ENCODE measurements at regions not wholly inside any gene's neighbourhood (a gene's known extent, or its start where the extent isn't known, plus 50 kb on each side); places are given as distances from the start of the nearest gene placed in this dataset.

DNA sequence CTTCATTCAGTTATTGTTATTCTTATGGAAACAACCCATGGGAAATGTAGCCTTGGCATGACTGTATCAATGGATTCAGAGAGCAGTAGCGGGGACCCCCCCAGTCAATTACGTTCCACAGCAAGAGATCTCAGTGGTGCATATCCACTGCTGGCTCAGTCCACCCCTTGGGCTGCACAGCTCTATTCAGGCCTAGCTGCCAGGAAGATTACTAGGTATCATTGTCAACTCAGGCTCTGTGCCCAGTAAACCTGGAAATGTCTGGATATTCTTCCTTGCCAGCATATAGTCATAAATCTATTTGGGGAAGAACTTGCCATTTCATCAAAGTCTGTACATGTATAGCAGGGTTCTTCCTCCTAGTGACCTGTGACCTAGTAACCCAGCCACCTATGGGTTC lies 128.1 kb upstream of the CCDC54 start:
- no peak overlapping the region for H3K27ac ChIP-seq (replicated peaks)
- no peaks in the 10 kb centered on the region for H3K27me3 ChIP-seq (ENCODE audit: low read depth)
- no peaks in the 10 kb centered on the region for H3K4me1 ChIP-seq
- peaks cover 48% of the 10 kb centered on the region for H3K36me3 ChIP-seq
- intact Hi-C loops (cut with micrococcal nuclease), result no loop called here
- TF ChIP-seq CTCF (IDR thresholded peaks at IDR 0.05; ENCODE audit: borderline replicate concordance), result no peak
- no peak for DNase-seq
- H3K9me3 ChIP-seq (replicated peaks), result no peaks in the 10 kb centered on the region
- H3K4me3 ChIP-seq, result no peak overlapping the region

DNA sequence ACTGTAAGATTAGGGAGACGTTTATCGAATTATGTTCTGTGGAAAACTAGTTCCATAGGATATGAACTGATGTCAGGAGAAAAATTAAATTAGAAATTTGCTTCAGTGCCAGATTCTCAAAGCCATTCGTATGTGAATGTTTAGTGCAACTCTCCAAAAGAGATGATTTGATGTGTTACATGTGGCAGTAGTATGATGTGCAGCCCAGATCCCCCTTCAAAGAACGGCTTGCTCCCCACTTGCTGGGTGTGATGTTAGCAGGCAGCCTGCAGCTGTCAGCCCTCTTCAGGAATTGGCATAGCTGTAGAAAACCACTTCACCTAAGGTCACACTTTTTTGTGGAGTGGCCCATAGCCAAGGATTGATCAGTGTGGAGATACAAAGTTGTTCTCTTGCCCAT lies 127.0 kb upstream of the CCDC54 start:
- no peak for TF ChIP-seq CTCF (IDR thresholded peaks at IDR 0.05; ENCODE audit: borderline replicate concordance)
- H3K27ac ChIP-seq (replicated peaks), result no peak overlapping the region
- H3K4me3 ChIP-seq, result no peak overlapping the region
- H3K36me3 ChIP-seq, result peaks cover 48% of the 10 kb centered on the region
- H3K27me3 ChIP-seq (ENCODE audit: low read depth), result no peaks in the 10 kb centered on the region
- no peak for DNase-seq
- H3K4me1 ChIP-seq, result no peaks in the 10 kb centered on the region
- intact Hi-C loops (cut with micrococcal nuclease), result no loop called here
- H3K9me3 ChIP-seq (replicated peaks), result no peaks in the 10 kb centered on the region

- H3K27ac ChIP-seq (replicated peaks), result no peak overlapping the region
- H3K27me3 ChIP-seq (ENCODE audit: low read depth), result no peaks in the 10 kb centered on the region
- H3K4me3 ChIP-seq, result no peak overlapping the region
- no peak for DNase-seq
- no peaks in the 10 kb centered on the region for H3K9me3 ChIP-seq (replicated peaks)
- H3K4me1 ChIP-seq, result no peaks in the 10 kb centered on the region
- peaks cover 39% of the 10 kb centered on the region for H3K36me3 ChIP-seq
- intact Hi-C loops (cut with micrococcal nuclease), result no loop called here
- no peak for TF ChIP-seq CTCF (IDR thresholded peaks at IDR 0.05; ENCODE audit: borderline replicate concordance)
Observed at GRCh38 chr3:107251819-107252218, 125.4 kb upstream of the CCDC54 start.

DNA sequence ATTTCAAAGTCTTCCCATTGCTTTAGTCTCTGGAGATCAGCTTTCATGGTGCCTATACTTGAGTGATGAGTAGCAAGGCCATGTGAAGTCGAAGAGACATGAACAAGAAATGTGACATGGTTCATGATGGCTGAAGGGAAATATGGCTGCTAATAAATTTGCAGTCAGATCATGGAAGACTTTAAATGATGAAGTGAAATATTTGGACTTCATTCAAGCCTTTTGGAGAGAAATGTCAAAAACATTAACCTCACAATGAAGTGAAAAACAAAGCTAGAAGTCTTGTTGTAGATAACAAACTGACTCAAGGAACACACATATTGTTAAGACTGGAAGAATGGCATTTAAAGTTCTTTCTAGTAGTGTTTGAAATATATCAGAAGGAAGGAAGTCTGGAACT lies 120.3 kb upstream of the CCDC54 start:
- Histone ChIP-seq H3K36me3 (no peaks in the 10 kb centered on the region), H3K27me3 (ENCODE audit: low read depth) (no peaks in the 10 kb centered on the region), H3K27ac (replicated peaks) (peak overlapping the region; percentile 57), H3K4me3 (no peak overlapping the region), H3K9me3 (replicated peaks) (no peaks in the 10 kb centered on the region), H3K4me1 (peaks cover 17% of the 10 kb centered on the region)
- intact Hi-C loops (cut with micrococcal nuclease), result no loop called here
- no peak for DNase-seq
- no peak for TF ChIP-seq CTCF (IDR thresholded peaks at IDR 0.05; ENCODE audit: borderline replicate concordance)

DNA sequence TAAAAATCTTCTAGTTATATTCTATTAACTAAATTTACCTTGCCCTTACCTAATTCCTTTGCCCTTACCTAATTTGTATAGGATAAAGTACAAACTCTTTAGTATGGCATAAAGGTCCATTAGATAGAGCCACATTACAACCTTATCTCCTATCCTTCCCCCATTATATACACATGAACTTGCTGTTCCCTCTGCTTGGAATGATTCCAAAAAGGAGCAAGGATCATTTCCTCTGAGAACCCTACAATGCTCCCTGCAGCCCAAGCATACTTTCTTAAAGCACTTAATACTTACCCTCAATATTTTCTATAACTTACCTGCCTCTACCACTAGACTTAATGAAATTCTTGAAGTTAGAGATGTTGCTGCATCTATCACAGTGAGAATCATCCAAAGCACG lies 118.9 kb upstream of the CCDC54 start:
- Histone ChIP-seq H3K27me3 (ENCODE audit: low read depth) (no peaks in the 10 kb centered on the region), H3K9me3 (replicated peaks) (no peaks in the 10 kb centered on the region), H3K4me3 (no peak overlapping the region), H3K36me3 (no peaks in the 10 kb centered on the region), H3K4me1 (peaks cover 17% of the 10 kb centered on the region), H3K27ac (replicated peaks) (peak overlapping the region; percentile 57)
- intact Hi-C loops (cut with micrococcal nuclease), result no loop called here
- TF ChIP-seq CTCF (IDR thresholded peaks at IDR 0.05; ENCODE audit: borderline replicate concordance), result no peak
- no peak for DNase-seq

- H3K4me3 ChIP-seq, result no peak overlapping the region
- no peak for DNase-seq
- intact Hi-C loops (cut with micrococcal nuclease), result no loop called here
- peaks cover 22% of the 10 kb centered on the region for H3K4me1 ChIP-seq
- no peaks in the 10 kb centered on the region for H3K27me3 ChIP-seq (ENCODE audit: low read depth)
- H3K36me3 ChIP-seq, result no peaks in the 10 kb centered on the region
- TF ChIP-seq CTCF (IDR thresholded peaks at IDR 0.05; ENCODE audit: borderline replicate concordance), result no peak
- no peak overlapping the region for H3K27ac ChIP-seq (replicated peaks)
- no peaks in the 10 kb centered on the region for H3K9me3 ChIP-seq (replicated peaks)
Observed at GRCh38 chr3:107260207-107260606, 117.0 kb upstream of the CCDC54 start.
